PC-9 (cell line): ENCODE measurements at regions not wholly inside any gene's neighbourhood (a gene's known extent, or its start where the extent isn't known, plus 50 kb on each side); places are given as distances from the start of the nearest gene placed in this dataset.

Experiments used
- BruUV-seq: library from RNA; stranded (reverse); fragments of 400-500 nt; replicated peaks from 2 replicates; lab custom pipeline; 2021; lab: Mats Ljungman, UMichigan
- CTCF ChIA-PET: fragments of 300-600 bp; sonication (Branson Sonifier 250); formaldehyde crosslinking; loops from one replicate; lab custom pipeline; 2022; ENCODE audit warnings: antibody characterized with exemption; lab: Charles Lee
- POLR2A ChIA-PET: fragments of 300-600 bp; sonication (Branson Sonifier 250); formaldehyde crosslinking; loops from one replicate; lab custom pipeline; 2022; ENCODE audit warnings: antibody characterized with exemption; ENCODE audit not compliant: unreplicated experiment; lab: Charles Lee
- DNase-seq, 2 experiments: peaks; one replicate each; pipeline versions ENCODE4 v3.0.0 to v3.0.0-alpha.2; 2015 to 2022; ENCODE audit warnings: mixed read lengths in 1 of 2
- H2AFZ ChIP-seq: fragments of 200-600 bp; sonication (generic); 2 replicates; pipeline ENCODE4 v1.8.1; 2017; ENCODE audit warnings: antibody characterized with exemption
- H3F3A ChIP-seq: fragments of 200-600 bp; sonication (generic); 2 replicates; pipeline ENCODE4 v1.8.1; 2017; ENCODE audit warnings: antibody characterized with exemption, mild to moderate bottlenecking, low read depth; ENCODE audit not compliant: insufficient read depth
- H3K27ac ChIP-seq: fragments of 200-600 bp; sonication (generic); 2 replicates; pipeline ENCODE4 v1.6.1; 2016; ENCODE audit warnings: mixed run types
- H3K27me3 ChIP-seq: fragments of 200-600 bp; sonication (generic); 2 replicates; pipeline ENCODE4 v1.6.1; 2016; ENCODE audit warnings: low read depth, mixed run types; ENCODE audit not compliant: insufficient read depth
- H3K36me3 ChIP-seq: fragments of 200-600 bp; sonication (generic); 2 replicates; pipeline ENCODE4 v1.6.1; 2016; ENCODE audit warnings: low read depth, mixed run types
- H3K4me1 ChIP-seq: fragments of 200-600 bp; sonication (generic); replicated peaks from 2 replicates; pipeline ENCODE4 v1.6.1; 2016; ENCODE audit warnings: mixed run types; ENCODE audit not compliant: insufficient read depth
- H3K4me2 ChIP-seq: fragments of 200-600 bp; sonication (generic); 2 replicates; pipeline ENCODE4 v1.6.1; 2017; ENCODE audit warnings: mixed run types
- H3K4me3 ChIP-seq: fragments of 200-600 bp; sonication (generic); 2 replicates; pipeline ENCODE4 v1.6.1; 2016; ENCODE audit warnings: mixed run types
- H3K79me2 ChIP-seq: fragments of 200-600 bp; sonication (generic); 2 replicates; pipeline ENCODE4 v1.6.1; 2017; ENCODE audit warnings: low read depth, mixed run types
- H3K9me2 ChIP-seq: fragments of 200-600 bp; sonication (generic); 2 replicates; pipeline ENCODE4 v1.8.1; 2017; ENCODE audit warnings: mild to moderate bottlenecking; ENCODE audit not compliant: insufficient read depth
- H3K9me3 ChIP-seq: fragments of 200-600 bp; sonication (generic); 2 replicates; pipeline ENCODE4 v1.8.1; 2016; ENCODE audit warnings: low read depth; ENCODE audit not compliant: insufficient read depth
- H4K20me1 ChIP-seq: fragments of 200-600 bp; sonication (generic); 2 replicates; pipeline ENCODE4 v1.8.1; 2017; ENCODE audit not compliant: insufficient read depth
- CTCF ChIP-seq: fragments of 200-600 bp; sonication (generic); conservative IDR thresholded peaks from 2 replicates; pipeline ENCODE4 v1.6.1; 2017; ENCODE audit warnings: mixed run types, antibody characterized with exemption, mild to moderate bottlenecking, moderate library complexity
- EZH2 ChIP-seq: fragments of 200-600 bp; sonication (generic); IDR thresholded peaks from 2 replicates; pipeline ENCODE4 v1.8.0; 2017; ENCODE audit warnings: antibody characterized with exemption, low read depth
- intact Hi-C: fragments of 100-400 bp; cut with micrococcal nuclease; formaldehyde crosslinking; loops from one replicate; pipeline ENCODE4 v1.10.0; 2022; ENCODE audit not compliant: unreplicated experiment

GRCh38 chr2:215705281-215705680 lies 269.4 kb upstream of the FN1 start:
- no peaks in the 10 kb centered on the region for H3K79me2 ChIP-seq
- H3K4me1 ChIP-seq = peaks cover 7% of the 10 kb centered on the region; the same call in 1 of the 2 replicates
- H3K9me2 ChIP-seq = no peaks in the 10 kb centered on the region
- no peaks in the 10 kb centered on the region for H3K36me3 ChIP-seq
- no peaks in the 10 kb centered on the region for H3K27me3 ChIP-seq
- no TSS peak for BruUV-seq
- ChIA-PET POLR2A (no interaction called here), CTCF (no interaction called here)
- H3K9me3 ChIP-seq = no peaks in the 10 kb centered on the region
- no peak overlapping the region for H3K27ac ChIP-seq
- no peak overlapping the region for H2AFZ ChIP-seq
- no peak overlapping the region for H3K4me2 ChIP-seq
- H4K20me1 ChIP-seq = no peaks in the 10 kb centered on the region
- H3F3A ChIP-seq = no peaks in the 10 kb centered on the region
- DNase-seq = no peak
- TF ChIP-seq EZH2 (no peak), CTCF (no peak)
- intact Hi-C loops = no loop called here
- no peak overlapping the region for H3K4me3 ChIP-seq

GRCh38 chr2:215702116-215702902 lies 266.4 kb upstream of the FN1 start:
- H3K9me3 ChIP-seq = no peaks in the 10 kb centered on the region
- POLR2A ChIA-PET = interaction anchor here (0.6 kb wide), 1 partner anchor 291 kb away, joined by 3 read pairs; no protein-coding TSS in a partner anchor
- H3K27ac ChIP-seq = no peak overlapping the region
- CTCF ChIA-PET = no interaction called here
- BruUV-seq = no TSS peak
- no peak for DNase-seq
- TF ChIP-seq CTCF (no peak), EZH2 (no peak)
- no peak overlapping the region for H2AFZ ChIP-seq
- no peak overlapping the region for H3K4me3 ChIP-seq
- no peaks in the 10 kb centered on the region for H3K36me3 ChIP-seq
- no peaks in the 10 kb centered on the region for H3K79me2 ChIP-seq
- H3K4me2 ChIP-seq = no peak overlapping the region
- H3F3A ChIP-seq = no peaks in the 10 kb centered on the region
- H3K9me2 ChIP-seq = no peaks in the 10 kb centered on the region
- no peaks in the 10 kb centered on the region for H3K27me3 ChIP-seq
- peaks cover 12% of the 10 kb centered on the region; the same call in 1 of the 2 replicates for H3K4me1 ChIP-seq
- no peaks in the 10 kb centered on the region for H4K20me1 ChIP-seq
- intact Hi-C loops = no loop called here

GRCh38 chr2:215699700-215700538 lies 264.1 kb upstream of the FN1 start:
- H4K20me1 ChIP-seq = no peaks in the 10 kb centered on the region
- H3K4me1 ChIP-seq = peaks cover 12% of the 10 kb centered on the region; the same call in 1 of the 2 replicates
- no peaks in the 10 kb centered on the region for H3K27me3 ChIP-seq
- intact Hi-C loops = no loop called here
- no peak overlapping the region for H3K27ac ChIP-seq
- no peak for DNase-seq
- no peaks in the 10 kb centered on the region for H3F3A ChIP-seq
- no peak overlapping the region for H3K4me2 ChIP-seq
- no peaks in the 10 kb centered on the region for H3K79me2 ChIP-seq
- H3K9me2 ChIP-seq = no peaks in the 10 kb centered on the region
- no peaks in the 10 kb centered on the region for H3K9me3 ChIP-seq
- no peak for TF ChIP-seq CTCF
- TF ChIP-seq EZH2 = no peak
- H3K36me3 ChIP-seq = no peaks in the 10 kb centered on the region
- ChIA-PET POLR2A (no interaction called here), CTCF (no interaction called here)
- no TSS peak for BruUV-seq
- H3K4me3 ChIP-seq = no peak overlapping the region
- H2AFZ ChIP-seq = no peak overlapping the region
